Myocyte (in vitro differentiated cells): ENCODE measurements at regions not wholly inside any gene's neighbourhood (a gene's known extent, or its start where the extent isn't known, plus 50 kb on each side); places are given as distances from the start of the nearest gene placed in this dataset.
A peak's percentile ranks its signal among the peaks of the same experiment; 100 is the strongest.

Experiments
- DNase-seq: peaks from one replicate; pipeline ENCODE4 v3.0.0-alpha.2; 2012; ENCODE audit warnings: low read depth

- DNase-seq: no peak
Observed at GRCh38 chr2:163541943-163542342, 193.9 kb downstream of the FIGN start.

GRCh38 chr2:163541495-163541894 lies 194.3 kb downstream of the FIGN start:
- no peak for DNase-seq

GRCh38 chr2:163528640-163529217 lies 207.1 kb downstream of the FIGN start:
- no peak for DNase-seq

DNA sequence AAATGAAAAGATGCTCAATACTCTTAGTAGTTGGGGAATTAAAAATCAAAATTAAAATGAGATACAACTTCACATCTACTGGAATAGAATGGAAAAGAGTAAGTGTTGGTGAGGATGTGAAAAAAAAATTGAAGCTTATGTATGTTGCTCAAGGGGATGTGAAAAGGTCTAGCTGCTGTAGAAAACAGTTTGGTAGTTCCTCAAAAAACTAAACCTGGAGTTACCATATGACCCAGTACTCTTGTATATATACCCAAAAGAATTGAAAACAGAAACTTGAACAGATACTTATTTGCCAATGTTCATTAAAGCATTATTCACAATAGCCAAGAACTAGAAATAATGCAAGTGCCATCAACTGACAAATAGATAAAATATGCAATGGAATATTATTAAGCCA lies 208.4 kb downstream of the FIGN start:
- no peak for DNase-seq

- DNase-seq: no peak
Observed at GRCh38 chr2:163518762-163519161, 217.0 kb downstream of the FIGN start.

- no peak for DNase-seq
Observed at GRCh38 chr2:163515836-163516235, 220.0 kb downstream of the FIGN start.

GRCh38 chr2:163505281-163505680 lies 230.5 kb downstream of the FIGN start:
- no peak for DNase-seq

DNA sequence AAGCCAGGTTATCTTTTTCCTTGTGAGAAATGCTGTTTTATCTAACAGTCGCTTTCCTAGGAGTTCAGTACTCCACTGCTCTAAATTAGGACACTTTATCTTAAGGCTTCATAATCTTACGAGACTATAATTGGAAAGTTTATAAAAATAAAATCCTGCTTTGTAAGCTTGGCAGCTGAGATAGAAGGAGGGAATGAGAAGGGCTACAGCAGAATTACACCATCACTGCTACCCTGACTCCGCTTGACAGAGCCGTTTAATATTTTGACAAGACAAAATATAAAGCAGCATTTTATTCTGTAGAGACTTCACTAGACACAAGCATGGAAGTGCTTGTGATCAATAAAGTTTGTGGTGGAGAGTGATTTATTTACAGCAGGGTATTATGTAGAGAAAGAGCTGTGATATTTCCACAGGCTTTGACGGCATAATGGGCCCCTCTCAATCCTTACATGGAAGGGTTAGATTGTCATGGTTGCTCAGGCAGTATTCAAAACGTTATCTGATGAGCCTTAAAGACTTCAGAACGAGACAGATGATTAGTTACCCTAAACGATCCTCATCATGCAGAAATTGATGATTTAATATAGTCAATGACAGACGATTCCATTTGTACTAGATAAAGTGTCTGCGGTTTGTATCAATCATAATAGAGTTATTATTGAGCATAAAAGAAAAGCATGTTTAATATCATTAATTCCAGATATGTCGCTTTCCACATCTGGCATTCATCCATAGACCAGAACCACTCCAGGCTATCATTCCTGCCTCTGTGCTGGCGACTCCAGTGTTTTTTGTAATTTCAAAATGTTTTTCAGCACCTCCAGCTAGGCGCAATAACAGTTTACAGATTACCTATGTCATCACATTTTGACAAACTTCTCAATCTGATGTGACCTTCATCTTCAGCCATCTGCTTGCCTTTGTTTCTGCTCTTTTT lies 242.2 kb downstream of the FIGN start:
- no peak for DNase-seq

DNA sequence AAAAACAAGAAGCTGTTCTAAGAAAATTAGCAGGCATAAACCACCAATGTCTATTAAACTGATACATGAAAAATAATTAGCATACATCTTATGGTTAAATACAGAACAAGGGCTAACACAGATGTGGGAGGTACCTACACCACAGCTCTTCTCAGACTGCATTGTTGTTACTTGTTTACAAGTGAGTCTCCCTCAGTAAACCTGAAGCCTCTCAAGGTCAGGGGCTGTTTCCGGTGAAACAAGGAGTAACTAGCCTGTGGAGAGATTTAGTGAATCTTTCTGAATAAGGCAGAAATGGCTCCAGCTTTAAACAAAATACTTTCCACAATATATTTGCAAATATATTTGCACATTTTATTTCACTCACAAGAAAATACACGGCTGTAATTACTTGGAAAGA lies 244.0 kb downstream of the FIGN start:
- no peak for DNase-seq

DNA sequence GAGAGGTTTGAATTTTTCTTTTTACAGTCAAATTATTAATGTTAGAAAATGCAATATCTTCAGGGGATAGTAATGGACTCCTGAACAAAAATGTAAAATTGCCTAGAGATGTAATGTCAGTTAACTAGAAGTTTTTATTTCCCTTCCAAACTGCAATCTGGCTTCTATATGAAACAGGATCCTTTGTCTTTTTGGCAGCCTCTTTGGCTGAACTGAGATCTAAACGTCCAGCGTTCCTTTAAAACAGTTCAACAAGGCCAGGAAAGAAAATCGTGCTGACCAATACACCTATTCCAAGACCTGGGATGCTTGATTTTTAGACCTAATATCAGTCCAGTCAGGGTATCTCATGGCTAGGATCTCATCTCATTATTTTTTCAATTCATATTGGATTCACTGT lies 245.5 kb downstream of the FIGN start:
- no peak for DNase-seq

GRCh38 chr2:163481515-163481914 lies 254.3 kb downstream of the FIGN start:
- no peak for DNase-seq

- DNase-seq: no peak
Observed at GRCh38 chr2:163479599-163479998, 256.2 kb downstream of the FIGN start.

DNA sequence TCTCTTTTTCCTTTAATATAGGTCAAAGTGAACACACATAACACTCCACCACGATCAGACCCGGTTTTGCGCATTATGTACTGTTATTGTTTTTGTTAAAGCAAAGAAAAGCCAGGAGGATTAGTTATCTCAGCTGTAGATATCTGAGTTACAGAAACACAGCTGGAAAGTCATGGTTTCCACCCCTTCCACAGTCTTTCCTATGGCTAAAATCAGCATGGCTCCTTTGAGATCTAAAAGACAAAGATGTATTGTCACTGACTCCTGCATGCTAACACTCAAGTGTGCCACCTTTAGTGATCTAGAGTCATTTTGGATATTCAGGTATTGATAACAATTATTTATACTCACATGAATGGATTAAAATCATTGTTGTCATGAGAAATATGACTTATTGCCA lies 260.0 kb downstream of the FIGN start:
- no peak for DNase-seq

GRCh38 chr2:163474889-163475288 lies 260.9 kb downstream of the FIGN start:
- no peak for DNase-seq

DNA sequence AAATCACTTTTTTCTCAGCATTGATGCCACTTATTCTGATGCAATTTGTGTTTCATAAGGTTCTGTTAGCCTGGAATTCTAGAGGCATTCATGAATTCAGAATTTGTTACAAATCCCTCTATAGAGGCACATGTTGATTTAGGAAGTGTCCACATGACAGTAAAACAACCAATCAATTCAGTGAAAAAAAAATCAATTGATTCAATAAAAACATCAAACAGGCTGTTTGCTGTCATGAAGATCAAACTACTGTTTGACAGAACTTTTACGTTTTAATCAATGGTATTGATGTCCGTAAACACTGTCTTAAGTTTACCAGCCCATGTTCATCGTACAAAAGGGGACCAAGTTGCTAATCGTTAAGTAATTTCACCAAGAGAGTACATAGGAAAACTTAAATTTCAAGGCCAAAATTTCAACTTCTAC lies 261.5 kb downstream of the FIGN start:
- DNase-seq: no peak

DNA sequence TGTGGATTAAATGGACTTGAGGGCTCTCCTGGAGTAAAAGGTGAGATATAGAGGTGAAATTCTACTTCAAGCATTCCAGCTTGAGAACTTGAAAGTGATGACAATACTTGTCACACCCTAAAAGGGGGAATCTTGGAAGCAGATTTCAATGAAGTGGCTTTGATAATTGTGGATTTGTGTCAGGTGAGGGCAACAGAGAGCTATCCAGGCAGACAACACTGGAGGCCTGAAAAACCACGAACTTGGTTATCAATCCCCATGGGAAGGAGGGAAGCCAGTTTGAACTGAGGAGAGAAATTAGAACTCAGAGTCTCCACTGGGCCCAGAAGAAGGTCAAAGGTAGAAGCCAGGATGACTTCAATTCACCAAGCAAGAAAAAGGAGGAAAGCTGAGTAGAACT lies 263.9 kb downstream of the FIGN start:
- peak; percentile 70 for DNase-seq

DNA sequence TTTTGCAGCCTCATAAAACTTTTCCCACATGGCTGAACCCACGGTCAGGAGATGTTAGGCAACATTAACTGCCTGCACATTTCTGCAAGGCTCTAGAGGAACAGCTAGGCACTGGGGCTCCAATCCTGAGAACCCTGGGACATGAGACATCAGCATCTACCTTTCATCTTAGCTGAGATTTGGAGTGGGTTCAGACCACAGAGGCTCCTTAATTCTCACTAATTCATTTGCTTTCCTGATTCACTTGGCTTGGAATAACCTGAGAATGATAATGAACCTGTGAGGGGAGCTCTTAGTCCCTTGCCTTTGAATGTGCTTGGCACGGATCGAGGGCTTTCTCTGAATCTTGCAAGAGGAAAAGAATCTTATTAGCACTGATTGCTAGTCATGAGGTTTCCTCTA lies 266.2 kb downstream of the FIGN start:
- DNase-seq: no peak

DNA sequence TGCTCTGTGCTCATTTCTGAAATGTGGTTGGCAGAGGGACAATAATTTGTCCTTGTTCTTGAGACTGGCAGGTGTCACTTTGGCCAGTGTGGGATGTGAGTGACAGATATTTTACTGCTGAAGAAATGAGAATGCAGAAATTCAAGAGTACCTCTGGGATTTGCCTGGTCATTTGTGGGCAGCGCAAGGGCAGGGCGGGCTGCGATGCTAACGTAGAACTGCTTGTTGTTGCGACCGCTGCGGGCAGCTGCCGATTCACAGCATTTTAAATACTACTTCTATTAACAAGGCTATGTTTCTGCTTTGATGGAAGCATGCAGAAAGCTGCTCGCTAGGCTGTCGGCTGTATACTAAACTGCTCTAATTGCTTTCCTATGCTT lies 268.6 kb downstream of the FIGN start:
- peak; percentile 89 for DNase-seq

DNA sequence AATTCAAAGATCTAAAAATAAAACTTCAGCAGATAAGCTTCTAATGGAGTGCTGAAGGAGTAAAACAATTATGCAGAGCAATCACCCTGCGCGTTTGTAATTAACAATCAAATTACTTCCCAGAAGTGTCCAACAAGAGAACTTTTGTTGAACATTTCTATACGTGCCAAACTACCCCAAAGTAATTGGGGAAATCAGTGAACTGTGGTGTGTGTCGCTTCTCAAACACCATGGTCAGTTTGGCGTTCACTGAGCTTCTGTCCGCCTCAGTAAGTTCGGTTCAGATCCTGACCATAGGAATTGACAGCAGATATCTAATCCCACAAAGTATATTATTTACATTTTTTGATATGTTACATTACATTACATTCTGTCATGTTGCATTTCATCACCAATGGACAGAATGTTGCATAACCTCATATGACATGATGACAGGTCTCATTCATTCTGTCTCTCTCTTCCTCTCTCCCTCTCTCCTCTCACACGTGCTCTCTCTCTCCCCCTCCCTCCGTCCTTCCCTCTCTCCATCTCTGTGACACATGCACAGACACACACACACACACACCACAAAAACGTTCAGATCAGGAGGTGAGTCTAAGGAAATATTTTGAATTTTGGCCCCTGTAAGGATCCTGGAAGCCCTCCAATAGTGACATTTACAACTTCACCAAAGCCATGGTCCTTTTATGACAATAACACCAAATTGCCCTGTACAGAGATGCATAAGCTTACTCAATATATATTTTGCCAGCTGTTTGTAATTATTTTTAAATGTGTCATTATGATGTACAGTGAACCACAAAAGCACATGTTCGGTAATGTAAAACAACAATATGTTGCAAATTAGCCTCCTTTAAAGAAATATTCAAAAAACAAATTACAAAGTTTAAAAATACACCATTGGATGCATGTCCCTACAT lies 269.2 kb downstream of the FIGN start:
- DNase-seq: peak; percentile 19

- DNase-seq: peak; percentile 59
Observed at GRCh38 chr2:163465440-163465839, 270.4 kb downstream of the FIGN start.

DNA sequence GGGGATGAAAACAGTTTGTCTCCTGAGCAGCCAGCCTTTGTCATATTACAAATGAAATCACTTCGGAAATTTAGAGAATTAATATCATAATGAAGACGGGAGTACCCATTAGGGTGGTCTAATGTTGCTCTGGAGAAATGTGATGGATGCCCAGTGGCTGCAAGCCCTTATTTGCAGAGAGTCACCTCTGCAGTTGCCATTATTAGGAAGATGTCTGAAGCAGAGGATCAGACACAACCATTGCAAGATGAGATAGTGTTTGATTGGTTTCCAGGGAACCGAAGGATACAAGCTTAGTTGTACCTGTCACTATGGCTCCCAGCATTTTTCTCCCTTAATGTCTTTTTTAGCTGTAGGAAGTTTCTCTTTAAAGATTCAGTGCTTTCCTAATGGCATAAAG lies 272.4 kb downstream of the FIGN start:
- no peak for DNase-seq

GRCh38 chr2:163462993-163463392 lies 272.8 kb downstream of the FIGN start:
- DNase-seq: no peak
